Naive thymus-derived CD8-positive, alpha-beta T cell (primary cell): ENCODE measurements at regions not wholly inside any gene's neighbourhood (a gene's known extent, or its start where the extent isn't known, plus 50 kb on each side); places are given as distances from the start of the nearest gene placed in this dataset.

ENCODE experiments used
- ATAC-seq, 2 donors: fragments of 150-1000 bp; cut with Tn5 transposase in 1 of 2; sonication (Bioruptor Pico), chemical (Tn5 transposase) in 1 of 2; 1 replicate in 1 of 2; 2 replicates in 1 of 2; pipeline ENCODE4 v1.10.0; 2021; ENCODE audit warnings: mild to moderate bottlenecking in 2 of 2, moderate library complexity in 2 of 2
- POLR2A ChIA-PET: fragments of 350-600 bp; sonication (Branson Sonifier 250); formaldehyde crosslinking; loops from one replicate; lab custom pipeline; 2021; ENCODE audit warnings: antibody characterized with exemption; lab: Charles Lee
- DNase-seq, 10 donors: peaks; one replicate each; pipeline versions ENCODE4 v3.0.0 to v3.0.0-alpha.2; 2020 to 2022
- H3K27ac Mint-ChIP-seq, 10 donors: one replicate each; pipeline ENCODE4 v1.8.0; 2020 to 2022; ENCODE audit warnings: mild to moderate bottlenecking in 10 of 10, mixed read lengths in 10 of 10, moderate library complexity in 4 of 10, inconsistent platforms in 1 of 10
- H3K27me3 Mint-ChIP-seq, 5 donors: one replicate each; pipeline ENCODE4 v1.8.0; 2021 to 2022; ENCODE audit warnings: mixed read lengths in 5 of 5
- H3K36me3 Mint-ChIP-seq, 3 donors: one replicate each; pipeline ENCODE4 v1.8.0; 2020 to 2022; ENCODE audit warnings: mixed read lengths in 3 of 3, mild to moderate bottlenecking in 2 of 3, inconsistent platforms in 1 of 3
- H3K4me1 Mint-ChIP-seq, 4 donors: one replicate each; pipeline ENCODE4 v1.8.0; 2021 to 2022; ENCODE audit warnings: mixed read lengths in 4 of 4
- H3K4me3 Mint-ChIP-seq, 10 donors: one replicate each; pipeline ENCODE4 v1.8.0; 2020 to 2022; ENCODE audit warnings: mild to moderate bottlenecking in 10 of 10, mixed read lengths in 10 of 10, moderate library complexity in 6 of 10, inconsistent platforms in 1 of 10
- H3K9me3 Mint-ChIP-seq, 9 donors: one replicate each; pipeline ENCODE4 v1.8.0; 2020 to 2022; ENCODE audit warnings: mixed read lengths in 9 of 9, mild to moderate bottlenecking in 3 of 9, inconsistent platforms in 1 of 9, moderate library complexity in 1 of 9

GRCh38 chr12:116389990-116390389 lies 112.5 kb upstream of the MED13L start:
- POLR2A ChIA-PET = no interaction called here
- no peak overlapping the region for H3K4me3 Mint-ChIP-seq
- no peak for ATAC-seq
- H3K27ac Mint-ChIP-seq = peak overlapping the region in 1 of 10 donors; percentile 0
- DNase-seq = no peak
- no peaks in the 10 kb centered on the region for H3K9me3 Mint-ChIP-seq
- peaks cover 0 to 4% (median 0%) of the 10 kb centered on the region in 5 donors for H3K27me3 Mint-ChIP-seq
- H3K36me3 Mint-ChIP-seq = no peaks in the 10 kb centered on the region
- H3K4me1 Mint-ChIP-seq = peaks cover 4 to 15% (median 10%) of the 10 kb centered on the region in 4 donors

DNA sequence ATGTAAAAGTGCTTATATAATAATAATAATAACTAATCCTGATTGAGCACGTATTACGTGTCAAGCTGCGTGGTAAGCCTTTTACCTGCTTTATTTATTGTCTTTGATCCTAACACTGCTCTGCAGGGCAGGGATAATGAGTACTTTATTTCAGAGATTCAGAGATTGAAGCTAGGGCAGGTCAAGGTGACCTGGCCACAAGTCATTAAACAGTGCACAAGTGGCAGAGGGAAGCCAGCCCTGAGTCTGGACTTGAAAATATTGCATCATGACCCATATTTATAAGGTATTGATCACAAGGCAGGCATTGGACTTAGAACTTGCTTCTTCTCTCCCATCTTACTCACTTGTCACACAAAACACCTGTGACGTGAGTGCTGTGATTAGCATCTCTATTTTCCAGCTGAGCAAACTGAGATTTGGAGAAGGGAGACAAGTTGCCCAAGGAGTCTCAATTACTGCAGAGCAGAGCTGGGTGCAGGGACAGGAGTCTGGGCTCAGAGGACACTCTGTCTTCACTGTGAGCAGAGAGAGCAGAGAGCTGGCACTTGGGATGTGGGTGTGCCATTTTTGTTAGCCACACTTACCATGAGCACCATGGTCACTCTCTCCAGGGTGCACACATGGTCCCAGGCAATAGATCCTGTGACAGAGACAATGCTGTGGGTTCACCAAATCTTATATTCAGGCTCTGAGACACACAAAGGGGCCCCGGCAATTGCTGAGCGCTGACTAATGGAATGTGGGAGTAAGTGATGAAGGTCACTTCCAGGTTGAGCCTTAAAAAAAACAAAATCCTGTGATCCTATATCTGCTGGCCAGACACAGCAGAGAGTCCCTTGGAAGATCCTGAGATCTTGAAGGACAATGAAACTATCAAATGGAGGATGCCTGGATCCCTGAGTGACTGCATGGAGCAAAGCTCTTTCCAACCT lies 113.2 kb upstream of the MED13L start:
- ATAC-seq (no peak), DNase-seq (no peak)
- Mint-ChIP-seq H3K27me3 (peaks cover 0 to 4% (median 0%) of the 10 kb centered on the region in 5 donors), H3K9me3 (no peaks in the 10 kb centered on the region), H3K4me1 (peaks cover 2 to 14% (median 9%) of the 10 kb centered on the region in 4 donors), H3K27ac (no peak overlapping the region), H3K4me3 (no peak overlapping the region), H3K36me3 (no peaks in the 10 kb centered on the region)
- POLR2A ChIA-PET = no interaction called here

DNA sequence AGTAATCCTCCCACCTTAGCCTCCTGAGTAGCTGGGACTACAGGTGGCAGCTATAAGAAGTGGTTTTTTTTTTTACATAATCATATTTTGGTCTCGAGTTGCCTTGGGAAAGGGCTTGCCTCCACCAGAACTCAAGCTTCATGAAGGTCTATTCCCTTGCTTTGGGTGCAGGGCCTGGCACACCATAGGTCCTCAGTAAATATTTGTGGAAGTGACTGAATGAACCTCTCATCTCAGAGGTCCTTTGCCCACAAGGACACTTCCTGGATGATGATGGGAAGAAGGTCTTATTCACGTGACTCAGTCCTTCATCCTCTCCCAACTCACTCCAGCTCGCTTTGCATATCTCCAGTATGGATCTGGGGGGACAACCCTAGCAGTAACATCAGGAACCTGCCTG lies 114.0 kb upstream of the MED13L start:
- ATAC-seq = no peak
- DNase-seq = no peak
- Mint-ChIP-seq H3K27ac (no peak overlapping the region), H3K36me3 (no peaks in the 10 kb centered on the region), H3K4me3 (no peak overlapping the region), H3K4me1 (peaks cover 2 to 12% (median 9%) of the 10 kb centered on the region in 4 donors), H3K9me3 (peaks cover 0 to under 1% (median 0%) of the 10 kb centered on the region in 9 donors), H3K27me3 (peaks cover 0 to 4% (median 0%) of the 10 kb centered on the region in 5 donors)
- POLR2A ChIA-PET = no interaction called here

DNA sequence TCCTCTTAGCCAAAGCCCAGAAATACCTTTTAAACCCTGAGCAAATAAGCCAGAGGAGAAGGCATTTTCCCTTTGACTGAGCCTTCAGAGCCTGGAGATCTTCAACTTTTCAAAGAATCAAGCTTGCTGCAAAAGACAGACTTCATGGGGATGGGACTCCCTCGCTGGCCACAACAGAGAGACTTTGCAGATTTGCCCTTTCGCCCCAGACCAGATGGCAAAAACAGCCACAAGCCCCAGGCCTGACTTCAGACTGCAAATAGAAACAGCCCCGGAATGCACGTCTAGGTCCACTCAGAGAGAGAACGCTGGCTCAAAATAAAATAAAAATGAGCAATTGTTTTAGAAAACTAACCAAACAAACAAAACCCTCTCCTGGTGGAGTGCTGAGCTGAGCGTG lies 114.6 kb upstream of the MED13L start:
- no peak overlapping the region for H3K4me3 Mint-ChIP-seq

GRCh38 chr12:116393255-116393654 lies 115.8 kb upstream of the MED13L start:
- DNase-seq (peak in 1 of 10 donors; percentile 8), ATAC-seq (no peak)
- POLR2A ChIA-PET = no interaction called here
- peak overlapping the region in 5 of 10 donors; percentile 27 to 73 (median 48) for H3K4me3 Mint-ChIP-seq
- peaks cover 0 to 4% (median 0%) of the 10 kb centered on the region in 5 donors for H3K27me3 Mint-ChIP-seq
- peaks cover 0 to 7% (median 3%) of the 10 kb centered on the region in 3 donors for H3K36me3 Mint-ChIP-seq
- peaks cover 0 to 18% (median 8%) of the 10 kb centered on the region in 9 donors for H3K9me3 Mint-ChIP-seq
- H3K27ac Mint-ChIP-seq = peak overlapping the region in 3 of 10 donors; percentile 32 to 61 (median 43)
- H3K4me1 Mint-ChIP-seq = peaks cover 2 to 12% (median 9%) of the 10 kb centered on the region in 4 donors

More for the DNA sequence above, 114.6 kb upstream of the MED13L start:
- DNase-seq (no peak), ATAC-seq (no peak)
- H3K36me3 Mint-ChIP-seq = no peaks in the 10 kb centered on the region
- peaks cover 2 to 12% (median 9%) of the 10 kb centered on the region in 4 donors for H3K4me1 Mint-ChIP-seq
- POLR2A ChIA-PET = no interaction called here
- H3K27me3 Mint-ChIP-seq = peaks cover 0 to 4% (median 0%) of the 10 kb centered on the region in 5 donors
- no peak overlapping the region for H3K27ac Mint-ChIP-seq
- peaks cover 0 to 6% (median 0%) of the 10 kb centered on the region in 9 donors for H3K9me3 Mint-ChIP-seq

DNA sequence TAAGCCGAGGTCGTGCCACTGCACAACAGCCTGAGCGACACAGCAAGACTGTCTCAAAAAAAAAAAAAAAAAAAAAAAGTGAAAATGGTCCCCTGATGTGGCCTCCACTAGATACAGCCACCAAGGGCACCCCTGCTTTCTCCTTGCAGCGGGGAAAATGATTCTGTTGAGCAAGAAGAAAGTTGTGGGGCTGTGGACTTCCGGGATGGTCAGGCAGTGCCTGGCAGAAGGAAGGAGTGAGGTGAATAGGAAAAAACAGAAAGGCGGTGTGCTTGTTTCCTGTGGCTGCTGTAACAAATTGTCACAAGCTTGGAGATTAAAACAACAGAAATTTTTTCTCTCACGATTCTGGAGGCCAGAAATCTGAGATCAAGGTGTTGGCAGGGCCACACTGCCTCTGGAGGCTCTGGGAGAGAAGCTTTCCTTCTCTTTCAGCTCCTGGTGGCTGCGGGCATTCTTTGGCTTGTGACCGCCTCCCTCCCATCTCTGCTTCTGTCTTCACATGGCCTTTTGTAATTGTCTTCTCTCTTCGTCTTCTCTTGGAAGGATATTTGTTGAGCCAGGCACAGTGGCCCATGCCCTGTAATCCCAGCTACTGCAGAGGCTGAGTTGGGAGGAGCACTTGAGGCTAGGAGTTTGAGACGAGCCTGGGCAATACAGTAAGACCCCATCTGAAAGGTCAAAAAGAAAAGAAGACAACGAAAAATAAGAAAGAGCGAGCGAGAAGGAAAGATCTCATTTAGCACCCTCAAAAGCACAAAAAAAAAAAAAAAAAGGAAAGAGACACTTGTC lies 116.6 kb upstream of the MED13L start:
- DNase-seq (peak in 1 of 10 donors; percentile 26), ATAC-seq (no peak)
- H3K36me3 Mint-ChIP-seq = peaks cover 0 to 15% (median 7%) of the 10 kb centered on the region in 3 donors
- POLR2A ChIA-PET = no interaction called here
- peaks cover 4 to 26% (median 14%) of the 10 kb centered on the region in 9 donors for H3K9me3 Mint-ChIP-seq
- peak overlapping the region in 3 of 10 donors; percentile 31 to 45 (median 44) for H3K27ac Mint-ChIP-seq
- H3K4me1 Mint-ChIP-seq = peaks cover 2 to 12% (median 9%) of the 10 kb centered on the region in 4 donors
- peak overlapping the region in 1 of 10 donors; percentile 20 for H3K4me3 Mint-ChIP-seq
- peaks cover 0 to 4% (median 0%) of the 10 kb centered on the region in 5 donors for H3K27me3 Mint-ChIP-seq

DNA sequence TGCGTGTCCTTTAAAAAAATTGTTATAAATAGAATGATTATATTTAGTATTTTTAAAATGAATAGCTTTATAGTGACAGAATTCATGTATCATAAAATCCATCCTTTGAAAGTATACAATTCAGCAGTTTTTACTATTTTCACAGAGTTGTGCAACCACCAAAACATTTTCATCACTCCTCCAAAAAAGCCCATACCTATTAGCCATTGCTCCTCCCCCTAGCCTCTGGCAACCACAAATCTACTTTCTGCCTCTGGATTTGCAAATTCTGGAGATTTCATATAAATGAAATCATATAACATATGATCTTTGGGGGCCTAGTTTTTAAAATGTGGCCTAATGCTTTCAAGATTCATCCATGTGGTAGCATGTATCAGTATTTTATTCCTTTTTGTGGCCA lies 117.9 kb upstream of the MED13L start:
- Mint-ChIP-seq H3K4me3 (no peak overlapping the region), H3K4me1 (peaks cover 2 to 12% (median 9%) of the 10 kb centered on the region in 4 donors), H3K9me3 (peaks cover 5 to 34% (median 19%) of the 10 kb centered on the region in 9 donors), H3K27me3 (peaks cover 0 to 1% (median 0%) of the 10 kb centered on the region in 5 donors), H3K27ac (peak overlapping the region in 3 of 10 donors; percentile 14 to 32 (median 16)), H3K36me3 (peaks cover 0 to 19% (median 7%) of the 10 kb centered on the region in 3 donors)
- DNase-seq (no peak), ATAC-seq (no peak)
- POLR2A ChIA-PET = no interaction called here

- H3K9me3 Mint-ChIP-seq = peaks cover 7 to 43% (median 23%) of the 10 kb centered on the region in 9 donors
- peaks cover 6 to 12% (median 10%) of the 10 kb centered on the region in 4 donors for H3K4me1 Mint-ChIP-seq
- peaks cover 0 to 26% (median 12%) of the 10 kb centered on the region in 3 donors for H3K36me3 Mint-ChIP-seq
- POLR2A ChIA-PET = no interaction called here
- no peak overlapping the region for H3K4me3 Mint-ChIP-seq
- DNase-seq (no peak), ATAC-seq (no peak)
- peaks cover 0 to 1% (median 0%) of the 10 kb centered on the region in 5 donors for H3K27me3 Mint-ChIP-seq
- H3K27ac Mint-ChIP-seq = no peak overlapping the region
Observed at GRCh38 chr12:116397148-116397547, 119.7 kb upstream of the MED13L start.

DNA sequence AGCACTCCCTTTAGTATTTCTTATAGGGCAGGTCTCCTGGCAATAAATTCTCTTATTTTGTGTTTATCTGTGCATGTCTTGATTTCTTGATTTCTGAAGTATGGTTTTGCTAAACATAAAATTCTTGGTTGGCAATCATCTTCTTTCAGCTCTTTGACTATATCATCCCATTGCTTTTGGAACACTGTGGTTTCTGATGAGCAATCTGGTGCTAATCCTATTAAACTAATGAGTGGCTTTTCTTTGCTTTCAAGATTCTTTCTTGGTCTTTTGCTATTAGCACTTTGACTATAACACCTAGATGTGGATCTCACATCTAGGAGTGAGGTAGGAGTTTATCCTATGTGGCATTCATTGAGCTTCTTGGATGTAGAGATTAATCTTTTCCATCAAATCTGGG lies 120.7 kb upstream of the MED13L start:
- Mint-ChIP-seq H3K27ac (no peak overlapping the region), H3K4me3 (no peak overlapping the region), H3K36me3 (peaks cover 0 to 26% (median 12%) of the 10 kb centered on the region in 3 donors), H3K9me3 (peaks cover 7 to 43% (median 23%) of the 10 kb centered on the region in 9 donors), H3K4me1 (peaks cover 5 to 10% (median 9%) of the 10 kb centered on the region in 4 donors), H3K27me3 (peaks cover 0 to 1% (median 0%) of the 10 kb centered on the region in 5 donors)
- DNase-seq (no peak), ATAC-seq (no peak)
- POLR2A ChIA-PET = no interaction called here

DNA sequence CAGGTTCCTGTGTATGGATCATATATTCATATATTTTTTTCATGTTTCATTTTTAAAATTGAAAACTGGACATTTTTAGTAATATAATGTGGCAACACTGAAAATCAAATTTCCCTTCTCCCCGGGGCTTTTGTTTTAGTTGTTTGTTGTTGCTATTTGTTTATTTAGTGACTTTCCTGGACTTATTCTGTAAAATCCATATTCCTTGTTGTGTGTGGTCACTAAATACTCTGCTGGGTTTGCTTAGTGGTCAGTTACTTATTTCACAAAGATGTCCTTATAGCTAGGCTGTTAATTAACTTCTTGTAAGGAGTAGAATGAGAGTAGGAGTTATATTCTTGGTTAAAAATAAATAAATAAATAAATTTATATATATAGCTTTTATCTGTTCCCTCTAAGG lies 121.6 kb upstream of the MED13L start:
- no peak for ATAC-seq
- Mint-ChIP-seq H3K36me3 (peaks cover 0 to 26% (median 12%) of the 10 kb centered on the region in 3 donors), H3K4me3 (no peak overlapping the region), H3K4me1 (peaks cover 2 to 6% (median 3%) of the 10 kb centered on the region in 4 donors), H3K27ac (no peak overlapping the region), H3K27me3 (peaks cover 0 to 1% (median 0%) of the 10 kb centered on the region in 5 donors), H3K9me3 (peaks cover 7 to 43% (median 23%) of the 10 kb centered on the region in 9 donors)
- POLR2A ChIA-PET = no interaction called here
- no peak for DNase-seq

DNA sequence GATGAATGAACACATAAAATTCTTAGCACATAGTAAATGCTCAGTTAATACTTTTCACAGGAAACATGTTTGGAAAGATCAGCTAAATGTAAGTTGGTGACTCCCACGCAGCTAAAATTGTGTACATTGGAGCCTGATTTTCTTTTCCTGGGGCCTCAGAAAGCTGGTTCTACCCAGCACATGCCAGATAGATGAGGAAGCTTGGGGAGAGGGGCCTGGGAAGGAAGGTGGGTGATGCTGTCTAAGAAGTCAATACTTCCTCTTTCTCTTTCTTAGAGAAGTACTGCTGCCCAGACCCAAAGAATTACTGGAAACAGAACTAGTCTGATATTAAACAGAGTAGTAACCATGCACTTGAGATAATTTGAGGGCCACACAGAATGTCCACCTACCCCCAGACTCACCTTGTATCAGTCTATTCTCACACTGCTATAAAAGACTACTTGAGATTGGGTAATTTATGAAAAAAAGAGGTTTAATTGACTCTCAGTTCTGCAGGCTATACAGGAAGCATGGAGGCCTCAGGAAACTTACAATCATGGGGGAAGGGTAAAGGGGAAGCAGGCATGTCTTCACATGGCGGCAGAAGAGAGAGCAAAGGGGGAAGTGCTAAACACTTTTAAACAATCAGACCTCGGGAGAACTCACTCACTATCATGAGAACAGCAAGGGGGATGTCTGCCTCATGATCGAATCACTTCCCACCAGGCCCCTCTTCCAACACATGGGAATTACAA lies 123.3 kb upstream of the MED13L start:
- POLR2A ChIA-PET = no interaction called here
- peak overlapping the region in 2 of 10 donors; percentile 15 to 19 for H3K27ac Mint-ChIP-seq
- DNase-seq (no peak), ATAC-seq (no peak)
- no peaks in the 10 kb centered on the region for H3K27me3 Mint-ChIP-seq
- H3K9me3 Mint-ChIP-seq = peaks cover 7 to 43% (median 23%) of the 10 kb centered on the region in 9 donors
- peaks cover 0 to 26% (median 12%) of the 10 kb centered on the region in 3 donors for H3K36me3 Mint-ChIP-seq
- no peak overlapping the region for H3K4me3 Mint-ChIP-seq
- peaks cover 0 to 6% (median 0%) of the 10 kb centered on the region in 4 donors for H3K4me1 Mint-ChIP-seq

- DNase-seq (no peak), ATAC-seq (no peak)
- POLR2A ChIA-PET = no interaction called here
- peaks cover 0 to 8% (median 0%) of the 10 kb centered on the region in 4 donors for H3K4me1 Mint-ChIP-seq
- H3K27ac Mint-ChIP-seq = no peak overlapping the region
- H3K4me3 Mint-ChIP-seq = no peak overlapping the region
- peaks cover 0 to 26% (median 12%) of the 10 kb centered on the region in 3 donors for H3K36me3 Mint-ChIP-seq
- no peaks in the 10 kb centered on the region for H3K27me3 Mint-ChIP-seq
- H3K9me3 Mint-ChIP-seq = peaks cover 7 to 42% (median 23%) of the 10 kb centered on the region in 9 donors
Observed at GRCh38 chr12:116401565-116401964, 124.1 kb upstream of the MED13L start.
